Tibial nerve (tissue), 4 donors: ENCODE measurements at regions not wholly inside any gene's neighbourhood (a gene's known extent, or its start where the extent isn't known, plus 50 kb on each side); places are given as distances from the start of the nearest gene placed in this dataset.
"Not testable (repeated sequence)": the region's sequence is repeated elsewhere in the genome, so short reads cannot be mapped to it uniquely, and the experiment has no call there.

Experiments
- EP300 ChIP-seq, 2 donors: sonication (generic); formaldehyde crosslinking; IDR thresholded peaks; one replicate each; pipeline ENCODE4 v1.6.1; 2017; ENCODE audit warnings: antibody characterized with exemption in 2 of 2, mild to moderate bottlenecking in 1 of 2
- POLR2A ChIP-seq, 2 donors: fragments of 450-650 bp; IDR thresholded peaks; one replicate each; pipeline ENCODE4 v1.6.1; 2017; ENCODE audit warnings: antibody characterized with exemption in 2 of 2, mild to moderate bottlenecking in 2 of 2, moderate library complexity in 2 of 2
- TF ChIP-seq, protein P1 (sequence below), 5 experiments: fragments of 200-600 bp in 3 of 5; fragments of 450-650 bp in 2 of 5; sonication (generic) in 3 of 5; IDR thresholded peaks; one replicate each; pipeline ENCODE4 v1.5.1; 2016 to 2019; ENCODE audit warnings: antibody characterized with exemption in 5 of 5, mild to moderate bottlenecking in 3 of 5, moderate library complexity in 2 of 5

DNA sequence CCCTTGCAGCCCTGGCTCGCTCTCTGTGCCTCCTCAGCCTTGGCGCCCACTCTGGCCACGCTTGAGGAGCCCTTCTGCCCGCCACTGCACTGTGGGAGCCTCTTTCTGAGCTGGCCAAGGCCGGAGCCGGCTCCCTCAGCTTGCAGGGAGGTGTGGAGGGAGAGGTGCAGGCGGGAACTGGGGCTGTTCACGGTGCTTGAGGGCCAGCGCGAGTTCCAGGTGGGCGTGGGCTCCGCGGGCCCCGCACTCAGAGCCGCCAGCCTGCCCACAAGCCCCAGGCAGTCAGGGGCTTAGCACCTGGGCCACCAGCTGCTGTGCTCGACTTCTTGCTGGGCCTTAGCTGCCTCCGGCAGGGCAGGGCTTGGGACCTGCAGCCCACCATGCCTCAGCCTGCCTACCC is 861.5 kb upstream of the TPTE start:
- TF ChIP-seq, protein P1, sequence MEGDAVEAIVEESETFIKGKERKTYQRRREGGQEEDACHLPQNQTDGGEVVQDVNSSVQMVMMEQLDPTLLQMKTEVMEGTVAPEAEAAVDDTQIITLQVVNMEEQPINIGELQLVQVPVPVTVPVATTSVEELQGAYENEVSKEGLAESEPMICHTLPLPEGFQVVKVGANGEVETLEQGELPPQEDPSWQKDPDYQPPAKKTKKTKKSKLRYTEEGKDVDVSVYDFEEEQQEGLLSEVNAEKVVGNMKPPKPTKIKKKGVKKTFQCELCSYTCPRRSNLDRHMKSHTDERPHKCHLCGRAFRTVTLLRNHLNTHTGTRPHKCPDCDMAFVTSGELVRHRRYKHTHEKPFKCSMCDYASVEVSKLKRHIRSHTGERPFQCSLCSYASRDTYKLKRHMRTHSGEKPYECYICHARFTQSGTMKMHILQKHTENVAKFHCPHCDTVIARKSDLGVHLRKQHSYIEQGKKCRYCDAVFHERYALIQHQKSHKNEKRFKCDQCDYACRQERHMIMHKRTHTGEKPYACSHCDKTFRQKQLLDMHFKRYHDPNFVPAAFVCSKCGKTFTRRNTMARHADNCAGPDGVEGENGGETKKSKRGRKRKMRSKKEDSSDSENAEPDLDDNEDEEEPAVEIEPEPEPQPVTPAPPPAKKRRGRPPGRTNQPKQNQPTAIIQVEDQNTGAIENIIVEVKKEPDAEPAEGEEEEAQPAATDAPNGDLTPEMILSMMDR (IDR thresholded peaks at IDR 0.05), result not testable (repeated sequence)
- TF ChIP-seq EP300, POLR2A (IDR thresholded peaks at IDR 0.05): not testable (repeated sequence)
